ENCODE measurements at regions not wholly inside any gene's neighbourhood (a gene's known extent, or its start where the extent isn't known, plus 50 kb on each side); places are given as distances from the start of the nearest gene placed in this dataset.

GRCh38 chr1:213689260-213689659, 298.5 kb upstream of the PROX1 start:
- no peak for DNase-seq

GRCh38 chr1:213690341-213690917, 297.3 kb upstream of the PROX1 start:
- DNase-seq: no peak

DNA sequence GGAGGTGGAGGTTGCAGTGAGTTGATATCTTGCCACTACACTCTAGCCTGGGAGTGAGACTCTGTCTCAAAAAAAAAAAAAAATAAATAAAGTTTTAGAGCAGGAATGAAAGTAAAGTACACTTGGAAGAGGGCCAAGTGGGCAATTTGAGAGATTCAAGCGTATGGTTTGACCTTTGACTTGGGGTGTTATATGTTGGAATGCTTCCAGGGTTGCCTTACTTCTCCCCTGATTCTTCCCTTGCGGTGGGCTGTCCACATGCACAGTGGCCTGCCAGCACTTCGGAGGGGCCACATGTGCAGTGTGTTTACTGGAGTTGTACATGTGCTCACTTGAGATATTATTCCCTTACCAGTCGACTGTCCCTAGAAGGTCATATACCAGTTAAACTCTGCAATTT, 295.5 kb upstream of the PROX1 start:
- no peak for DNase-seq

DNA sequence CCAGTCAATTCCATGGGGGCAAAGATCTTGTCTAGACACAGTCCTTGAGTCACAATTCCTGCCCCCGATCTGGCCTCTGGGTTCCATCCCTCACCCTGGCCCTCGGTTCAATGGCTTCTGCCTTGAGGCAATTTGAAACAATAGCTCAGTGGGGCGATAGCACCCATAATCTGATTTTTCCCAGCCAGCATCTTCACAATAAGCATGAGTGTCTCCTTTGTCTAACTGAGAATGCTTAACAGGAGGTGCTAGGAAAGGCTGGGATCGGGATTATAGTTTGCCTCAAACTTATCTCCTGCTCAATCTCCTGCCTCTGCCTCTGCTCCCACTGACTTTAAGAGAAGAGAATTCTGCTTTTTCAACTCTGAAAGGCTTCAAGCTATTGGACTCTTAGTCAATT, 293.9 kb upstream of the PROX1 start:
- no peak for DNase-seq

DNA sequence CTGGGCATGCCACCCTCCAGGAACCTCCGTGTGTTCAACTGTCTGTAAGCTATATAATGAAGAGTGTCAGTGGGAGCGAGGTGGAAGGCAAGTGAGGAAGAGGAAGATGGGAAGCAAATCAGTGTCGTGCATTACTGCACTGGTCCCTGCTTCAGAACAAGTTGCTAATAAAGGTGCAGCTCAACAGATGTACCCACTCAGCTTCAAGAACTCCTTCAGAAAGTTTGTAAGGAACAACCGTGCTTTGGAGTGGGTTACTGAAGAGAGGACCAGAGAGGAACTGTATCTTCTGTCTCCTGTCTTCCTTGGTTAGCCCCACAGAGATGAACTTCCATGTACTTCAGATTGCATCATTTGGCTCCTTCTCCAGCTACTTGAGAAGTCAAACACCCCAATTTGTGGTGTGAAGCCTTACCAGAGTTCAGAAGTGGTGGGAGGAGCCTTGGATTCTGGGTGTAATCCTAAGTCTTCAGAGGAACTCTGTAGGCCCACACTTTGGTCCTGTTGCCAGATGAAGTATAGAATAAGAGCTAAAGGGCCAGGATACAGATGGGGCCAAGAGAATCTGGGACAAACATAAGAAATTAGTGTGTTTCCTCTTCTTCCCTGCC, 290.5 kb upstream of the PROX1 start:
- no peak for DNase-seq

DNA sequence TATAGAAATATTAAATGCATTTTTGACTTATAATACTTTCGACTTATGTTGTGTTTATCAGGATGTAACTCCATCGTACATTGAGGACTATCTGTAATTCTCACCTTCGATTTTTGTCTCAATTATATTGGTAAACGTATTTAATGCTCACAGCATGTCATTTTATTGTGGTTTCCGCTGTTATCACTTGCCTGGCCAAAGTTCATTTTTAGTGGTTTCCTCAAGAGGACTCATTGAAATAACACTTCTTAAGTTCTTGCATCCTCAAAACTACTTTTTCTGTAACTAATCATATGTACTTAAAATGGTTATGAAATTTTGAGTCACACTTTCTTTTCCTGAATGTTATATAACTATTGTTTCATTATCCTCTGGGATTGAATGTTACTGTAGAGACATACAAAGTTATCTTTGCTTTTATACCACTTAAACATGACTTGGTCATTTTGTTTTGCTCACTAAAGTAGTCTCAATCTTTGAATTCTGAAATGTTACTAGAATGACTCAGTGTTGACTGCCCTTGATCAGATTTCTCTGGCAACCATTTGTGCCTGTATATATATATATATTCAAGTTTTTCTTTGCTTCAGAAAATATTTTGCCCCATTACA, 289.6 kb upstream of the PROX1 start:
- DNase-seq: no peak

- no peak for DNase-seq
These were observed 285.1 kb upstream of the PROX1 start for GRCh38 chr1:213702703-213703102.

GRCh38 chr1:213704941-213705340, 282.8 kb upstream of the PROX1 start:
- DNase-seq: no peak

GRCh38 chr1:213711833-213712490, 275.8 kb upstream of the PROX1 start:
- DNase-seq: peak; percentile 2

DNA sequence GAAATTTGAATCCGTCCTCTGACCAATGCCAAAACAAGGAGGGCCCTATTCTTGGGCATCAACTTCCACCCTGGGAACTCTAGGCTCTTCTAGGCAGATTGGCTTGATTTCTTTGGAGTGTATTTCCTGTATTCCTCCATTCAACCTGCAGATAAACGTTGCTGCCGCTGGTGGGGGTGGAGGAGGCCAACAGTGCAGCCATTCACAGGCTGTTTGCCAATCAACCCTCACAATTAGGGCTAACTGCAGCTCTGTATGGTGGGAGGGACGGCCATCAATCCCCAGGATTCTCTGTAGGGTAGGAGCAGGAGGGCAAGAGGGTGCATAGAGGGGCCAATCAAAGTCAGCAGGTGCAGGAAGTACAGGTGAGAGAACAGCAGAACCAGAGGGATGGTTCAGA, 273.1 kb upstream of the PROX1 start:
- no peak for DNase-seq

DNA sequence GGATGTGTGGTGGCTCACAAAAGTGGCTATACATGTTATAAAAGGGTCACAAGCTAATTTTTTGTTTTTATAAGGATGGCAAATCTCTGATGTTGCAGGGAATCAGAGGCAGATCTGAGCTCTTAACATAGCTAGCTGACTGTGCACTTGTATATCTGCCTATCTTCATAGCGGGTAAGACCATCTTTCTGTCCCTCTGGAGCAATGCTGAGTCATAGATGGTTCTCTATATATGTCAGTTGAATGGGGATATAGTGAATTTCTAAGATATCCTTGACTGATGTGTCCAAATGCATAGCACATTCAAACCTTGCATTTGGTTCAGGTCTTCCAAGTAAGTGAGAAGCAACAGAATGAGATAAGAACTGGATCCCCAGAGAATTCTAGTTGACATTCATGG, 272.6 kb upstream of the PROX1 start:
- no peak for DNase-seq

DNA sequence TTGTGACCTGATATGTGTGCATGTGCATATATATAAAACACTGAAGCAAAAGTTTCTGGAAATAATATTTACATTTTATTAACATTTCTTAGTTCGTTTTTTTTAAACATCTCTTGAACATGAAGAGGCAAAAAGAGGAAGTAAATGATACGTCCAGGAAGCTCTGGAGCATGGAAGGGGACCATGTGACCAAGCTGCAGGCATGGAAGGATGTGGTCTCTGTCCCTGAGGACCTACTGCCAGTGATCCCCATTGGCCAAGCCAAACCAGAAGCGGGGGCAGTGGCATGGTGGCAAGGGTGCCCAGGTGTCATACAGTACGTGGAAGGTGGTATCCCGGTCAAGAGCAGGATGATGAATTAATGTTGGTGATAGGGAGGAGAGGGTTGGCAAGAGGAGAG, 268.3 kb upstream of the PROX1 start:
- no peak for DNase-seq

GRCh38 chr1:213720032-213720431, 267.7 kb upstream of the PROX1 start:
- no peak for DNase-seq

GRCh38 chr1:213723187-213723586, 264.6 kb upstream of the PROX1 start:
- no peak for DNase-seq

GRCh38 chr1:213724640-213725536, 262.9 kb upstream of the PROX1 start:
- no peak for DNase-seq

DNA sequence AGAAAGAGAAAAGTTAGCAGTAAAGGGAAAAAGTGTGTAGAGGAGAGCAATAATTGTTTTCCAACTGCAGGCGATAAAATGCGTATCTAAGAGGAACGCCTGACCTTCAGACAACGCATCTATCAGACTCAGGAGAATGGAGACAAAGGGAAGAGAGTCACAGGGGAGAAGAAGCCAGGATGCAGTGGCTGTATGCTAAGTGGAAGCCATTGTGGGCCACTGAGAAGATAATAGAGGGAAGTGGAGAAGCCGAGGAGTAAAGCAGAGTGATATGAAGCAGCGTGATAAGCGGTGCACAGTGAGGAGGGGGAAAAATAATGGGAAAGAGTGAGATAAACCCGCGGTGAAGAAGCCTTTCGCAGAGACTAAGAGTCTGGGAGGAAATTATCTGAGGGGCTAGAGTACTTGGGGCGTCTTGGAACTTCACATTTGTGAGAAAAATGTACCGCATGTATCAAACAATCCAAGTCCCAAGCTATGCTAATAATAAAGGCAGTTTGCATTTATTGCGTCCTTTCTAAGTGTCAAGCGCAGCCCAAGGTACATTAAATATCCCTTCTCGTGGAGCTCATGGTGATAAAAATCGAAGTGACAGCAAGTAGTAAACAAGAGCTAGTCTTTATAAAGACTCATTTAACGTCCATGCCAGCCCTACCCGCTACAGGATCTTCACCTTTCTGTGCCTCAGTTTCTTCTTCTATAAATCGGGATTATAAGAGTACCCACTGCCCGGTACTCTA, 259.8 kb upstream of the PROX1 start:
- DNase-seq: no peak

DNA sequence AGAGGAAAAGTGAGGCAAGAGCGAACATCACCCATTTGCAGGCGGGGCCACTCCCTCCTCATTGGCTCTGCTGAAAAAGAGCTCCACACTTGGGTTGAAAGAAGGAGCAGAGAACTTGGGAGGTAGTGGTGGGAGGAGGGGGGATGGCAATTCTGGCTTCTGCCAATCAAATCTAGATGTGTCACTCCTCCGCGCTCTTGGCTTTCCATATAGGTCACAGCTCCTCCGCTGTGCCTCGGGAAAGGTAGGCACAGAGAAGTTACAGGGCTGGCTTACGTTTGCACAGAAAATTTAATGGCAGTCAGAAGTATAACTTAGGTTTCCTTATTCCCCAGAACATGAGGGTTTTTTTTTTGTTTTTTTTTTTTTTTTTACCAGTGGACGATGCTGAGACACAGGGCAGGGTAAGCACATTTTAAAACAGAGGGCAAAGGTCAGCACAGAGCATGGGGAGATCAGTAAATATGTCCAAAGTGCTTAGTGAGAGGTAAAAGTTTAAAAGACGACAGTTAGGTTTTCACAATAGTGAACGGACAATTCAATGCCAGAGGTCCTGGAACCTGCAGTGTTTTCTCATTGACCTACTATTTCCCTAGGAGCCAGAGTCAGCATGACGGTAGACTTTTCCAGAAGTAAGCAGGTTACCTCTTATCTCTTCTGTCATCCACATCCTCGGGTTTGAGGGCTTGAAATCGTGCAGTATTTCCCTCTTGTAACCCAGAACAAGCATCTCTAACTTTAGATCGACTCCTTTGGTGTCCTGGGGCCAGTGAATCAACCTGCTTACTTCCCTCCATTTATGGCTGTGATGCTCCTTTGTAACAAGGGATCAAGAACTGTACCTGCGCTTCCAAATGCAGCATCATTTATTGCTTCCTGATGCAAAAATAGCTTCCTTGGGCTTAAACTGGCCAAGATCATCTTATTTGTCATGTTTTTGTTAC, 258.9 kb upstream of the PROX1 start:
- DNase-seq: no peak

DNA sequence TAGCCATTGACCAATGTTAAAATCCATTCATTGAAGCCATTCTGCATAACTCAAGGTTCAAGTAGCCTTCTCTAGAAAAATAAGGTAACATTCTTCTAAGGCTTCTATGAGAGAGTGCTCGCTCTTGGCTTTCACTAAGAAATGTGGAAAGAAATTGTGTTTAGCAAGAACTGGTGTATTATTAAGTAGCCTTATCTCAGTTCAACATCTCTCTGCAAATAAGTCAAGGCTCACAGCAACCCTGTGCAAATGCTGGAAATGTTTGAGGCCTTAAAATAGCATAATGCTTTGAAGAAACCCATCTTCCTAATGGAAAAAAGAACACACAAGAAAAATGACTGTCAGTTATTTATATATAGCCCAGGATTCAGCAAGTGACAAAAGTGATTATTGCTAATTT, 254.1 kb upstream of the PROX1 start:
- no peak for DNase-seq

DNA sequence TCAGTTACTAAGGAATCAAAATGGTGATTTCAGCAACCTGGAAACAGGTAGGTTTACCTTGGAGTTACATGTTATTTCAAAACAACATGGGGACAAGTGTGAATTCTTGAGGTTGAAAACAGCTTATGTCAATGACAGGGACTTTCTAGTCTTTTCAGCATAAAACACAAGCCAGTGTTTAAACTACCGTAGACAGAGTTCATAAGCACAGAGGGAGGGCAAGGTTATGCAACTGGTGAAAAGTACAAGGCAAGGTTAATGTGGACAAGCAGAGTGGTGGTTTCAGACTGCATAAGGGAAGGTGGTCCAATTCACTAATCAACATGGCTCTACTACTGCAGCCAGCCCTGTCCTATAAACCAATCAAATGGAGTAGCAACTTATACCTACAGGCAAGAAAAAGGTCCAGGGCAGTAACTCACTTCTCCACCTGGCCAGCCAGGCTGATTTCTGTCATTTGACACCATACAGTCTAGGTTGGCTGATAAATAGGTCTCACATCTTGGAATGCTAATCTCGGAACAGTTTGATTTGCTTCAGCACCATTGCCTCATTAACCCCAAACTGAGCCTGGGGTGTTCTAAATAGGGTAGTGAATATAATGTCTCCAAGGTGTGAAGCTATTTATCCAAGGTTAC, 250.3 kb upstream of the PROX1 start:
- no peak for DNase-seq

DNA sequence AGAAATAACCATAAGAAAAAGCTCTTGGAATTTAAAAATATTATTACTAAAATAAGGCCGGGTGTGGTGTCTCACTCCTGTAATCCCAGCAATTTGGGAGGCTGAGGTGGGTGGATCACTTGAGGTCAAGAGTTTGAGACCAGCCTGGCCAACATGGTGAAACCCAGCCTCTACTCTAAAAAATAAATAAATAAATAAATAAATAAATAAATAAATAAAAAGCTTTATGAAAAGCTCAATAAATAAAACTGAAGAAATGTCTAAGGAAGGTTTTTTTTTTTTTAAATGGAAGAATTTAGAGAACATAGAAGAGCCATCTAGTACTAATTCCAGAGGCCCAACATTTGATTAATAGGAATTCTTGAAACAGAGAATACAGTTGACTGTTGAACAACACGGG, 249.1 kb upstream of the PROX1 start:
- no peak for DNase-seq

DNA sequence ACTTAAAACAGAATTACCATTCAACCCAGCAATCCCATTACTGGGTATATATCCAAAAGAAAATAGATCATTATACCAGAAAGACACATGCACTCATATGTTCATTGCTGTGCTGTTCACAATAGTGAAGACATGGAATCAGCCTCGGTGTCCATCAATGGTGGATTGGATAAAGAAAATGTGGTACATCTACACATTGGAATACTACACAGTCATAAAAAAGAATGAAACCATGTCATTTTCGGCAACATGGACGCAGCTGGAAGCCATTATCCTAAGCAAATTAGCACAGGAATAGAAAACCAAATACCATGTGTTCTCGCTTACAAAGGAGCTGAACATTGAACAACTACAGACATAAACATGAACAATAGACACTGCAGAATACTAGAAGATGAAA, 244.8 kb upstream of the PROX1 start:
- DNase-seq: no peak
